IPS-NIHi11 (cell line): ENCODE measurements at regions not wholly inside any gene's neighbourhood (a gene's known extent, or its start where the extent isn't known, plus 50 kb on each side); places are given as distances from the start of the nearest gene placed in this dataset.

Experiments used
- DNase-seq: peaks from one replicate; pipeline ENCODE4 v3.0.0; 2012; ENCODE audit warnings: mixed read lengths, low spot score

- DNase-seq: no peak
Measured at GRCh38 chr2:76450024-76450475, 739.3 kb upstream of the GCFC2 start.

- no peak for DNase-seq
Measured at GRCh38 chr2:76448956-76449355, 738.2 kb upstream of the GCFC2 start.

- no peak for DNase-seq
Measured at GRCh38 chr2:76447294-76447693, 736.6 kb upstream of the GCFC2 start.

GRCh38 chr2:76446872-76447271 lies 736.2 kb upstream of the GCFC2 start:
- peak; percentile 10 for DNase-seq

GRCh38 chr2:76445880-76446279 lies 735.2 kb upstream of the GCFC2 start:
- no peak for DNase-seq

- DNase-seq: no peak
Measured at GRCh38 chr2:76444732-76445131, 734.0 kb upstream of the GCFC2 start.

- DNase-seq: no peak
Measured at GRCh38 chr2:76437564-76437963, 726.8 kb upstream of the GCFC2 start.

GRCh38 chr2:76429374-76429773 lies 718.7 kb upstream of the GCFC2 start:
- no peak for DNase-seq

GRCh38 chr2:76427452-76427851 lies 716.7 kb upstream of the GCFC2 start:
- no peak for DNase-seq

- no peak for DNase-seq
Measured at GRCh38 chr2:76415821-76416220, 705.1 kb upstream of the GCFC2 start.

GRCh38 chr2:76413436-76413835 lies 702.7 kb upstream of the GCFC2 start:
- no peak for DNase-seq

- DNase-seq: peak; percentile 8
Measured at GRCh38 chr2:76406134-76406855, 695.6 kb upstream of the GCFC2 start.

- no peak for DNase-seq
Measured at GRCh38 chr2:76393356-76393755, 682.6 kb upstream of the GCFC2 start.

- no peak for DNase-seq
Measured at GRCh38 chr2:76391678-76392077, 681.0 kb upstream of the GCFC2 start.

- DNase-seq: no peak
Measured at GRCh38 chr2:76387294-76387693, 676.6 kb upstream of the GCFC2 start.

GRCh38 chr2:76385943-76386342 lies 675.2 kb upstream of the GCFC2 start:
- no peak for DNase-seq

GRCh38 chr2:76381624-76382023 lies 670.9 kb upstream of the GCFC2 start:
- DNase-seq: no peak

GRCh38 chr2:76378140-76378539 lies 667.4 kb upstream of the GCFC2 start:
- DNase-seq: no peak

GRCh38 chr2:76341439-76341838 lies 630.7 kb upstream of the GCFC2 start:
- no peak for DNase-seq

GRCh38 chr2:76332871-76333270 lies 622.2 kb upstream of the GCFC2 start:
- DNase-seq: no peak

- DNase-seq: no peak
Measured at GRCh38 chr2:76330865-76331264, 620.1 kb upstream of the GCFC2 start.

GRCh38 chr2:76326636-76327035 lies 615.9 kb upstream of the GCFC2 start:
- DNase-seq: no peak

- DNase-seq: no peak
Measured at GRCh38 chr2:76323381-76323780, 612.7 kb upstream of the GCFC2 start.

- no peak for DNase-seq
Measured at GRCh38 chr2:76320716-76321115, 610.0 kb upstream of the GCFC2 start.
